HS-5 (cell line): ENCODE measurements at regions not wholly inside any gene's neighbourhood (a gene's known extent, or its start where the extent isn't known, plus 50 kb on each side); places are given as distances from the start of the nearest gene placed in this dataset.

Experiments
- DNase-seq: peaks from one replicate; pipeline ENCODE4 v3.0.0-alpha.2; 2012; ENCODE audit warnings: low read depth

GRCh38 chr12:58364389-58365086 is 423.2 kb downstream of the ATP23 start:
- DNase-seq: peak; percentile 99

- DNase-seq: no peak
These were observed 423.7 kb downstream of the ATP23 start for GRCh38 chr12:58365087-58365390.

- DNase-seq: no peak
These were observed 425.7 kb downstream of the ATP23 start for GRCh38 chr12:58367041-58367440.

- DNase-seq: no peak
These were observed 426.6 kb downstream of the ATP23 start for GRCh38 chr12:58368001-58368400.

- no peak for DNase-seq
These were observed 428.2 kb downstream of the ATP23 start for GRCh38 chr12:58369576-58369975.

- DNase-seq: no peak
These were observed 430.9 kb downstream of the ATP23 start for GRCh38 chr12:58372298-58372697.

GRCh38 chr12:58378028-58378427 is 436.7 kb downstream of the ATP23 start:
- no peak for DNase-seq

GRCh38 chr12:58381546-58381945 is 440.2 kb downstream of the ATP23 start:
- no peak for DNase-seq

GRCh38 chr12:58384196-58384595 is 442.8 kb downstream of the ATP23 start:
- no peak for DNase-seq

- DNase-seq: no peak
These were observed 444.8 kb downstream of the ATP23 start for GRCh38 chr12:58386136-58386535.

- peak; percentile 48 for DNase-seq
These were observed 445.8 kb downstream of the ATP23 start for GRCh38 chr12:58387199-58387598.

GRCh38 chr12:58388261-58388660 is 446.9 kb downstream of the ATP23 start:
- DNase-seq: no peak

- DNase-seq: no peak
These were observed 451.8 kb downstream of the ATP23 start for GRCh38 chr12:58393152-58393551.

GRCh38 chr12:58395056-58395455 is 453.7 kb downstream of the ATP23 start:
- no peak for DNase-seq

- DNase-seq: no peak
These were observed 454.1 kb downstream of the ATP23 start for GRCh38 chr12:58395470-58395869.

GRCh38 chr12:58396239-58396638 is 454.9 kb downstream of the ATP23 start:
- DNase-seq: no peak

GRCh38 chr12:58405363-58405762 is 464.0 kb downstream of the ATP23 start:
- no peak for DNase-seq

GRCh38 chr12:58408516-58408915 is 467.1 kb downstream of the ATP23 start:
- DNase-seq: no peak

GRCh38 chr12:58412461-58413060 is 471.2 kb downstream of the ATP23 start:
- no peak for DNase-seq

- peak; percentile 35 for DNase-seq
These were observed 472.4 kb downstream of the ATP23 start for GRCh38 chr12:58413794-58414193.

- DNase-seq: peak; percentile 56
These were observed 473.1 kb downstream of the ATP23 start for GRCh38 chr12:58414398-58414871.

- DNase-seq: no peak
These were observed 474.3 kb downstream of the ATP23 start for GRCh38 chr12:58415716-58416115.

GRCh38 chr12:58416236-58416635 is 474.9 kb downstream of the ATP23 start:
- peak; percentile 54 for DNase-seq

- DNase-seq: no peak
These were observed 477.9 kb downstream of the ATP23 start for GRCh38 chr12:58419196-58419760.
